Uterus (tissue), 3 donors: ENCODE measurements at regions not wholly inside any gene's neighbourhood (a gene's known extent, or its start where the extent isn't known, plus 50 kb on each side); places are given as distances from the start of the nearest gene placed in this dataset.

Source experiments
- DNase-seq, 2 donors: peaks; one replicate each; pipeline ENCODE4 v3.0.0-alpha.2; 2019 to 2020
- H3K27ac ChIP-seq, 2 donors: fragments of 200-600 bp; sonication (generic); 1 replicate in 1 of 2; 2 replicates in 1 of 2; pipeline ENCODE4 v1.5.1; 2016 to 2018
- H3K27me3 ChIP-seq, 2 donors: fragments of 200-600 bp; sonication (generic); one replicate each; pipeline ENCODE4 v1.5.1; 2018 to 2019; ENCODE audit warnings: control low read depth in 1 of 2
- H3K36me3 ChIP-seq, 2 donors: fragments of 200-600 bp; sonication (generic); one replicate each; pipeline ENCODE4 v1.5.1; 2019; ENCODE audit warnings: control low read depth in 1 of 2
- H3K4me1 ChIP-seq, 2 donors: fragments of 200-600 bp; sonication (generic); one replicate each; pipeline ENCODE4 v1.5.1; 2018 to 2019; ENCODE audit warnings: control low read depth in 1 of 2
- H3K4me3 ChIP-seq, 2 donors: fragments of 200-600 bp; sonication (generic); 1 replicate in 1 of 2; 2 replicates in 1 of 2; pipeline ENCODE4 v1.5.1; 2018 to 2019; ENCODE audit warnings: mild to moderate bottlenecking in 1 of 2
- H3K9me3 ChIP-seq, 2 donors: fragments of 200-600 bp; sonication (generic); one replicate each; pipeline ENCODE4 v1.5.1; 2019; ENCODE audit warnings: control low read depth in 1 of 2
- POLR2A ChIP-seq, 2 donors: fragments of 450-650 bp; IDR thresholded peaks; one replicate each; pipeline ENCODE4 v1.6.1; 2016; ENCODE audit warnings: antibody characterized with exemption in 2 of 2, mild to moderate bottlenecking in 1 of 2, moderate library complexity in 1 of 2
- intact Hi-C: fragments of 100-400 bp; cut with DNase I; formaldehyde crosslinking; loops from one replicate; pipeline ENCODE4 v1.15.1; 2023; ENCODE audit warnings: low total_unique reads
- TF ChIP-seq, protein P1 (sequence below), 4 experiments: fragments of 200-600 bp in 2 of 4; fragments of 450-650 bp in 2 of 4; sonication (generic) in 2 of 4; IDR thresholded peaks; one replicate each; pipeline ENCODE4 v1.5.1; 2016 to 2019; ENCODE audit warnings: antibody characterized with exemption in 4 of 4, mild to moderate bottlenecking in 2 of 4, moderate library complexity in 1 of 4
- donor health status: DM: yes; HTN: yes; CAD: no.

DNA sequence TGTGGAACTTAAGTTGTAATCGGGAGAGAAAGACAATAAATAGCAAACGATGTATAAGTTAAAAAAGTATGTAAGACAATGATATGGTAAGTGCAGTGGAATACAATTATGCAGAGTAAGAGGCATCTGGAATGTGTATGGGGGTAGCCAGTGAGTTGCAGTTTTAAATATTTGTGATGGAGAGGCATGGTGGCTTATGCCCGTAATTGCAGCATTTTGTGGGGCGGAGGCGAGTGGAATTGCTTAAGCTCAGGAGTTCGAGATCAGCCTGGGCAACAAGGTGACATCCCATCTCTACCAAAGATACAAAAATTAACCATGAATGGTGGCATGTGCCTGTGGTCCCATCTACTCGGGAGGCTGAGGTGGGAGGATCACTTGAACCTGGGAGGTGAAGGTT lies 52.5 kb upstream of the WDFY3 start:
- H3K27me3 ChIP-seq = no peaks in the 10 kb centered on the region
- intact Hi-C loops = no loop called here
- TF ChIP-seq, protein P1, sequence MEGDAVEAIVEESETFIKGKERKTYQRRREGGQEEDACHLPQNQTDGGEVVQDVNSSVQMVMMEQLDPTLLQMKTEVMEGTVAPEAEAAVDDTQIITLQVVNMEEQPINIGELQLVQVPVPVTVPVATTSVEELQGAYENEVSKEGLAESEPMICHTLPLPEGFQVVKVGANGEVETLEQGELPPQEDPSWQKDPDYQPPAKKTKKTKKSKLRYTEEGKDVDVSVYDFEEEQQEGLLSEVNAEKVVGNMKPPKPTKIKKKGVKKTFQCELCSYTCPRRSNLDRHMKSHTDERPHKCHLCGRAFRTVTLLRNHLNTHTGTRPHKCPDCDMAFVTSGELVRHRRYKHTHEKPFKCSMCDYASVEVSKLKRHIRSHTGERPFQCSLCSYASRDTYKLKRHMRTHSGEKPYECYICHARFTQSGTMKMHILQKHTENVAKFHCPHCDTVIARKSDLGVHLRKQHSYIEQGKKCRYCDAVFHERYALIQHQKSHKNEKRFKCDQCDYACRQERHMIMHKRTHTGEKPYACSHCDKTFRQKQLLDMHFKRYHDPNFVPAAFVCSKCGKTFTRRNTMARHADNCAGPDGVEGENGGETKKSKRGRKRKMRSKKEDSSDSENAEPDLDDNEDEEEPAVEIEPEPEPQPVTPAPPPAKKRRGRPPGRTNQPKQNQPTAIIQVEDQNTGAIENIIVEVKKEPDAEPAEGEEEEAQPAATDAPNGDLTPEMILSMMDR (IDR thresholded peaks at IDR 0.05) = no peak
- TF ChIP-seq POLR2A (IDR thresholded peaks at IDR 0.05) = no peak
- no peak for DNase-seq
- no peaks in the 10 kb centered on the region for H3K36me3 ChIP-seq
- H3K4me3 ChIP-seq = no peak overlapping the region
- no peaks in the 10 kb centered on the region for H3K9me3 ChIP-seq
- no peaks in the 10 kb centered on the region for H3K4me1 ChIP-seq
- H3K27ac ChIP-seq = no peak overlapping the region

- Histone ChIP-seq H3K4me3 (no peak overlapping the region), H3K27ac (no peak overlapping the region), H3K36me3 (no peaks in the 10 kb centered on the region), H3K9me3 (no peaks in the 10 kb centered on the region), H3K4me1 (no peaks in the 10 kb centered on the region), H3K27me3 (no peaks in the 10 kb centered on the region)
- TF ChIP-seq, protein P1 (IDR thresholded peaks at IDR 0.05) = no peak
- TF ChIP-seq POLR2A (IDR thresholded peaks at IDR 0.05) = no peak
- intact Hi-C loops = no loop called here
- no peak for DNase-seq
Observed at GRCh38 chr4:85019411-85019810, 52.9 kb upstream of the WDFY3 start.

DNA sequence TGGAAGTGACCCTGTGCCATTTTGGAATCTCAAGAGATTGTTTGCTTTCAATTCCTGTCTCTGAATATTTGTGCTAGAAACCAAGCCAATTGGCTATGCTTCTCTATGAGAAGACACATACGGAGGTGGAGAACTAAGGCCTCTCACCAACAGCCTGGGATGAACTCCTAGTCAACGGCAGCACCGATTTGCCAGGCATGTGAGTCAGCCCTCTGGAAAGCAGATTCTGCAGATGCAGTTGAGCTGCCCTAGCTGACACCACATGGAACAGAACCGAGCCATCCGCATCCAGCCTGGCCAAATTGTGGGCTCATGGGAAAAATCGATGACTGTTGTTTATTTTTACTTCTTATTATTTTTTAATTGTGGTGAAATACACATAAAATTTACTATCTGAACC lies 58.2 kb upstream of the WDFY3 start:
- H3K4me3 ChIP-seq = no peak overlapping the region
- H3K27me3 ChIP-seq = no peaks in the 10 kb centered on the region
- TF ChIP-seq, protein P1 (IDR thresholded peaks at IDR 0.05) = no peak
- no peak for TF ChIP-seq POLR2A (IDR thresholded peaks at IDR 0.05)
- H3K4me1 ChIP-seq = no peaks in the 10 kb centered on the region
- no peaks in the 10 kb centered on the region for H3K36me3 ChIP-seq
- DNase-seq = no peak
- intact Hi-C loops = no loop called here
- H3K9me3 ChIP-seq = no peaks in the 10 kb centered on the region
- H3K27ac ChIP-seq = no peak overlapping the region

- no peaks in the 10 kb centered on the region for H3K36me3 ChIP-seq
- no peaks in the 10 kb centered on the region for H3K27me3 ChIP-seq
- DNase-seq = no peak
- intact Hi-C loops = no loop called here
- H3K4me3 ChIP-seq = no peak overlapping the region
- H3K4me1 ChIP-seq = no peaks in the 10 kb centered on the region
- no peaks in the 10 kb centered on the region for H3K9me3 ChIP-seq
- no peak overlapping the region for H3K27ac ChIP-seq
- no peak for TF ChIP-seq POLR2A (IDR thresholded peaks at IDR 0.05)
- TF ChIP-seq, protein P1 (IDR thresholded peaks at IDR 0.05) = no peak
Observed at GRCh38 chr4:85028910-85029309, 62.4 kb upstream of the WDFY3 start.

- no peaks in the 10 kb centered on the region for H3K36me3 ChIP-seq
- no peaks in the 10 kb centered on the region for H3K27me3 ChIP-seq
- no peak overlapping the region for H3K27ac ChIP-seq
- intact Hi-C loops = no loop called here
- no peak for DNase-seq
- no peak for TF ChIP-seq POLR2A (IDR thresholded peaks at IDR 0.05)
- TF ChIP-seq, protein P1 (IDR thresholded peaks at IDR 0.05) = no peak
- H3K4me1 ChIP-seq = no peaks in the 10 kb centered on the region
- H3K4me3 ChIP-seq = no peak overlapping the region
- no peaks in the 10 kb centered on the region for H3K9me3 ChIP-seq
Observed at GRCh38 chr4:85029453-85029852, 63.0 kb upstream of the WDFY3 start.
